HFF-Myc (cell line): ENCODE measurements at regions not wholly inside any gene's neighbourhood (a gene's known extent, or its start where the extent isn't known, plus 50 kb on each side); places are given as distances from the start of the nearest gene placed in this dataset.
A peak's percentile ranks its signal among the peaks of the same experiment; 100 is the strongest.

Source experiments
- DNase-seq: peaks from one replicate; pipeline ENCODE4 v3.0.0-alpha.2; 2011; ENCODE audit warnings: low read depth; ENCODE audit errors: extremely low read depth
- H3K4me3 ChIP-seq: replicated peaks from 2 replicates; pipeline ENCODE4 v1.5.1; 2011; ENCODE audit warnings: low read depth, mild to moderate bottlenecking, control low read depth, low read length
- TF ChIP-seq, protein P1 (sequence below): IDR thresholded peaks from 2 replicates; pipeline ENCODE4 v1.5.1; 2012; ENCODE audit warnings: mild to moderate bottlenecking, low read depth, low read length, control low read depth; ENCODE audit errors: missing control alignments

DNA sequence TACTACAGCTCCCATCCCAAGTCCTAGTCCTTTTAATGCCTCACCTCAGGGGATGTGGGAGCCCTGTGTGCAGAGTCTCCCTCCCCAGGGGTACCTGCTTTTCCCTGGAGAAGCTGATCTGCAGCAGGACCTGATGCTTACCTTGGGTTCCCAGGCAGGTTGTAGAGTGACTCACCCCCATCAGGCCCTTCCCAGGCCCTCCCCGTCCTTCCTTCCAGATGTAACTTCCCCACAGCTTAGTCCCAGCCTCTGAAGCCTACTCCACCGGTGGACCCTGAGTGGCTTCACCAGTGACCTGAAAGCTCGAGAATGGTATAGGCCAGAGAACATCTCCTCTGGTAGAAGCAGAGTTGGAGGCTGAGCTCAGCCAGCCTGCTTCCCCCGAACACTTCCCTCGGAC, 254.2 kb upstream of the STT3B start:
- H3K4me3 ChIP-seq = no peak overlapping the region
- TF ChIP-seq, protein P1, sequence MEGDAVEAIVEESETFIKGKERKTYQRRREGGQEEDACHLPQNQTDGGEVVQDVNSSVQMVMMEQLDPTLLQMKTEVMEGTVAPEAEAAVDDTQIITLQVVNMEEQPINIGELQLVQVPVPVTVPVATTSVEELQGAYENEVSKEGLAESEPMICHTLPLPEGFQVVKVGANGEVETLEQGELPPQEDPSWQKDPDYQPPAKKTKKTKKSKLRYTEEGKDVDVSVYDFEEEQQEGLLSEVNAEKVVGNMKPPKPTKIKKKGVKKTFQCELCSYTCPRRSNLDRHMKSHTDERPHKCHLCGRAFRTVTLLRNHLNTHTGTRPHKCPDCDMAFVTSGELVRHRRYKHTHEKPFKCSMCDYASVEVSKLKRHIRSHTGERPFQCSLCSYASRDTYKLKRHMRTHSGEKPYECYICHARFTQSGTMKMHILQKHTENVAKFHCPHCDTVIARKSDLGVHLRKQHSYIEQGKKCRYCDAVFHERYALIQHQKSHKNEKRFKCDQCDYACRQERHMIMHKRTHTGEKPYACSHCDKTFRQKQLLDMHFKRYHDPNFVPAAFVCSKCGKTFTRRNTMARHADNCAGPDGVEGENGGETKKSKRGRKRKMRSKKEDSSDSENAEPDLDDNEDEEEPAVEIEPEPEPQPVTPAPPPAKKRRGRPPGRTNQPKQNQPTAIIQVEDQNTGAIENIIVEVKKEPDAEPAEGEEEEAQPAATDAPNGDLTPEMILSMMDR = no peak
- DNase-seq = no peak

GRCh38 chr3:31284776-31285175, 247.9 kb upstream of the STT3B start:
- DNase-seq = no peak
- H3K4me3 ChIP-seq = no peak overlapping the region
- TF ChIP-seq, protein P1 = no peak

DNA sequence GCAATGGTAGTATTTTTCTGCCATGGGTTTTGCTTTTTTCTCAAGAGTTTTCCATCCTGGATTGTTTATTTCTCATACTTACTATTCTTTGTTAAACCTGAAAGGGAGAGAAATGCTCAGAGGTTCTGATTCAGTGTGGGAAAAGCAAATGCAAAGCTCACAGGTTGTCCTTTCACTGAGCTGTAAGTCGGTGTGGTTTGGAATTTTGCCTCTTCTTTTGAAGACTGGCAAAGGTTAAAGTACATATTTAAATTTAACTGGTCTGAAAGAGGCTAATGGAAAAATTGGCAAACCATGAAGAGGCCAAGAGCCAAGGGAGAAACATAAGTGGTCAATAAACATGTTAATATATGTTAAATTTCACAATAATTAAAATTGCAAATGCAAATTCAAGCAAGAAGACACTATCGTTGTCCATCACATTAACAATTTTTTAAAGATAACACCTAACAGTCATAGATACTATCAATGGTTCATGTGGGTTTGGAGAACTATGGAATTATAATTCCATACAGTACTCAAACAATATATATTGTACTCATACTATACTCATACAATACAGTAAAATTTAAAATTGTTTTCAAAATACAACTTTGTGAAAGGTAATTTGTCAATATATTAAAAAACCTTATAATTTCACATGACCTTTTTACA, 246.8 kb upstream of the STT3B start:
- TF ChIP-seq, protein P1 = no peak
- no peak overlapping the region for H3K4me3 ChIP-seq
- DNase-seq = no peak

GRCh38 chr3:31288224-31288623, 244.5 kb upstream of the STT3B start:
- no peak overlapping the region for H3K4me3 ChIP-seq
- TF ChIP-seq, protein P1 = no peak
- no peak for DNase-seq

DNA sequence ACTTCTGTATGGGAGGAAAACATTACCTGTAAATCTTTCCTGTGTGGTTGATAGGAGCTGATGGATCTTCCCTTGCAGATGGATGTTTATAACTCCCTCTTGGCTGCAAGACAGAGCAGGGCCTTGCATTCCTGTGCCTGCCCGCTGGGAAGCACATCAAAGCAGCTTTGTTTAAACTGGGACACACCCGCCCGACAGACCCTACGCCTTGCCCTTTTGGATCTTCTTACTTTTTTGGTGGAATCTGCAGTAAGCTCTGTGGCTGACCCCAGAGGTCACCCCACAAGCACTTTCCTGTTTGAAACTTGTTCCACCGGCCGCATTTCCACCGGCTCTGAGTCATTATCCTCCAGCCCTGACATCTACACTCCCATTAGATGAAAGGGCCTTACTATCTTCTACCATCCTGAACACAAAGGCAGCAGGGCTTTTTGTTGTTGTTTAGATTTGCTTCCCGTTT, 244.1 kb upstream of the STT3B start:
- no peak overlapping the region for H3K4me3 ChIP-seq
- peak; percentile 27 for DNase-seq
- TF ChIP-seq, protein P1 = no peak

GRCh38 chr3:31289584-31289983, 243.1 kb upstream of the STT3B start:
- no peak overlapping the region for H3K4me3 ChIP-seq
- DNase-seq = no peak
- TF ChIP-seq, protein P1 = no peak

GRCh38 chr3:31290046-31290445, 242.7 kb upstream of the STT3B start:
- TF ChIP-seq, protein P1 = no peak
- DNase-seq = no peak
- H3K4me3 ChIP-seq = no peak overlapping the region
